Retina (tissue), 1 donor: ENCODE measurements at regions not wholly inside any gene's neighbourhood (a gene's known extent, or its start where the extent isn't known, plus 50 kb on each side); places are given as distances from the start of the nearest gene placed in this dataset.

Source experiments
- DNase-seq: peaks from one replicate; pipeline ENCODE4 v3.0.0-alpha.2; 2016

GRCh38 chr4:123896446-123897071 lies 500.0 kb downstream of the SPRY1 start:
- DNase-seq: no peak

GRCh38 chr4:123898946-123899666 lies 502.5 kb downstream of the SPRY1 start:
- DNase-seq: no peak

- DNase-seq: no peak
Observed at GRCh38 chr4:123904882-123905281, 508.3 kb downstream of the SPRY1 start.

- no peak for DNase-seq
Observed at GRCh38 chr4:123913598-123913997, 517.0 kb downstream of the SPRY1 start.

GRCh38 chr4:123916821-123917220 lies 520.2 kb downstream of the SPRY1 start:
- DNase-seq: no peak

DNA sequence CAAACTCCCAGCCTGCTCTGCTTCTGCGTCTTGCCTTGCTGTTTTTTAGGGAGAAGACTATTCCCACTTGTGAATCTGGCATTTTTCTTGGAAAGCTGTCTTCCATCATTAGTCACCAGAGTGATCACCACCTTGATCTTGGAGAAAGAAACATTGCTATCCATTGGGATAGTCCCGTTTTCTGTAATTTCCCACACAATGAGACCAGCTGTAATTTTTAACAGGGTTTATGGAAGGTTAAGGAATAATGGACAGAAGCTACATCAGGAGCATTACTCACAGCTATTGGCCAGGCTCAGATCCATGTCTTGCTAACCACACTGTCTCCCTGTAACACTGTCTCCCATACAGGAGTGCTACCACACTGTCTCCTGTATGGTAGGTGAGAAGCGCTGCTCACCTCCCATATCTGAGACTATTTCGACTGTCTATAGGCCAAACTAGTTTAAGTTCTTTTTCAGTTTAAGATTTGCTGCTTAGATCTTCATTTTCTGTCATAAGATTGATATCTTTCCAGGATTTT lies 523.0 kb downstream of the SPRY1 start:
- DNase-seq: no peak

- no peak for DNase-seq
Observed at GRCh38 chr4:123921339-123921738, 524.7 kb downstream of the SPRY1 start.

DNA sequence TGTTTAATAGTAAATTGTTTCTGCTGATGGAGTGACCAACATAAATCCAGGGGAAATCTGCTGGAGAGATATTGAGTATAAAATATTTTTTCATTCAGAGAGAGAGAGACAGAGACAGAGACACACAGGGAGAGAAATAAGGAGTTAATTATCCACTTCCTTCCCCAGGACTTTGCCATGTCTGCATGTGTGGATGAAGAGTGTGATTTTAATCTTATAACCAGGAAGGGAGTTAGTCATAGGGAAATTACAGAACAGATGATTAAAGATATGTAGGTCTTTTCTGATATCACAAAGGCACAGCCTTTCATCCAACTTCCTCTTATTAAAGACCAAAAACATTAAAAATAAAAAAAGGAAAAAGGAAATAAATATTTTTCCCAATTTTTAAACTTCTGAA lies 526.3 kb downstream of the SPRY1 start:
- no peak for DNase-seq

DNA sequence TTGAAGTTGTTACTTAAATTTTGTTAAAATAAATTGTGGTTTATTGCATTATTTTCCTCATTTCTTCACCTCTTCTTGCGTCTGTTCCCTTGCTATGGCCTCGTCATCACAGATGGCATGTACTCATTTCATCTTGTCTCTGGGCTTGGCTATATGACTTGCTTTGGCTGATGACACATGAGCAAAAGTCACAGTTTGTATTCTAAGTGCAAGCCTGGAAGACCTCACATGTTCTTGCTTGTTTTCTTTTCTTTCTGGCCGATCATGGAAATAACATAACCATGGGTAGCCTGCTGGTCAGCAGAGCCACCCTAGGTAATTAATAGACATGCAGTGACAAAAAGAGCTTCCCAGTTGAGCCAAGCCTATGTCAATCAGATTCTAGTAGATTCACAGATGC lies 527.9 kb downstream of the SPRY1 start:
- no peak for DNase-seq

GRCh38 chr4:123929565-123929964 lies 533.0 kb downstream of the SPRY1 start:
- no peak for DNase-seq

DNA sequence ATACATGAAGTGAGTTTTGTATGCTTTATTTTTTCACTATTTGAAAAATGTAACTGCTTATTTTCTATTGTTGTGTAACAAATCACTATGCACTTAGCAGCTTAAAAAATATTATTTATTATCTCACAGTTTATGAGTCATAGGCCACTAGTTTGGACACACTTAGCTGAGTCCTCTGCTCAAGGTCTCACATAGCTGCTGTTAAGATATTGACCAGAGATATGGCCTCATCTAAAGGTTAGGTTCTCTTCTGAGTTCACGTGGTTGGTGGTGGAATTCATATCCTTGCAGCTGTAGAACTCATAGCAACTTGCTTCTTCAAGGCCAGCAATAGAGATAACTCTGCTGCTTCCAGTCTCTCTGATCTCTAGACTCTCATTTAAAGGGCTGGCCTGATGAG lies 534.4 kb downstream of the SPRY1 start:
- no peak for DNase-seq

DNA sequence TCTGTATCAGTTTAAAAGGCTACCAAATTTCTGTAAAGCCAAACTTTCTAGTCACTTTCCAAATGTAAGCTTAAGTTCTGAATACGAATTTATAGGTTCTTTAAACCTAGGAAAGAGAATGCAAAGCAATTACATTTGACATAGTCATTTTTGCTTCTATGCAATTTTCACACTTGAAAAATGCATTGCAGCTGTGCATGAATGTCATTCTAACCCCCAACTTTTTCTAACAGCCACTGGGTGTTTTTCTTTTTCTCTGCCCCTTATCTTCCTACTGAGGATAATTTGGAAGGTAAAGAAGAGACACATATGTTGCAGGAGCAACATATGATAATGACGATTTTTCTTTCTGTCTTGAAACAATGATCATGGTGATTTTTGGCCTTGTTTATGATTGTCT lies 537.5 kb downstream of the SPRY1 start:
- DNase-seq: no peak

DNA sequence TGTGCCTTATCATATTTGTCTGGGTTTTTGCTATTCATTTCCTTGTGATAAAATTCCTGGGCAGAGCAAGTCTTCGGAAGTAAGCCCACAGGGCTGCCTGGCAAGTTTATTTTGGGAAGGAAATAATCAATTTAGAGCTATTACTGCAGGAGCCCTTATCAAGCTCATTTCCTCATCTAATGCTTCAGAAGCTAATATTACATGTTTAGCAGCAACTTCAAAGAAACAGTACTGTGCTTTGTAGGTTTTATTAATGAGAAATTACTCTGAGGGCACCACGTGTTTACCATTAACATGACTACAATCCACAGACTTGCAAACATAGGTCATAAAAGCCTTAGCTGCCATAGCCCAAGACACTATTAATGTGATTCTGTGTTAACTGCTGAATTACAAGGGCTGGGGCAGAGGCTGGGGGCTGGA lies 540.0 kb downstream of the SPRY1 start:
- DNase-seq: no peak

- no peak for DNase-seq
Observed at GRCh38 chr4:123937581-123937980, 541.0 kb downstream of the SPRY1 start.

DNA sequence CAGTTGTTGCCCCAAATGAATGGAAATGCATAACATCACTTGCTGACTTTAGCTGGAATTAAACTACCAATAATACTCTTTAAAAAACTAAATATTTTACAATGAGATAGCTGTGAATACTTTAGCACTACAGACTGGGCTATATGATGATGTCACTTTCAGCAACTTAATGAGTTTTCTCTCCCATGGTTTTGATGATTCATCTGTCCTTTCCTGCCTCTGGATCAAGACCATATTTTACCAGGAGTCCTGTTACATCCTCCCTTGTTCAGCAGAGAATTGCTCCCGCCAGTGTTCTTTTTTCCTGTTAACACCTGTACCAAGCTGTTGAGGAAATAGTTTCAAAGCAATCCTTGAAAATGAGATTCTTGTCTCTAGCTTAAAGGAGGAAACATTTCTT lies 543.0 kb downstream of the SPRY1 start:
- DNase-seq: no peak

- no peak for DNase-seq
Observed at GRCh38 chr4:123940604-123941003, 544.0 kb downstream of the SPRY1 start.

GRCh38 chr4:123941306-123941705 lies 544.7 kb downstream of the SPRY1 start:
- no peak for DNase-seq

DNA sequence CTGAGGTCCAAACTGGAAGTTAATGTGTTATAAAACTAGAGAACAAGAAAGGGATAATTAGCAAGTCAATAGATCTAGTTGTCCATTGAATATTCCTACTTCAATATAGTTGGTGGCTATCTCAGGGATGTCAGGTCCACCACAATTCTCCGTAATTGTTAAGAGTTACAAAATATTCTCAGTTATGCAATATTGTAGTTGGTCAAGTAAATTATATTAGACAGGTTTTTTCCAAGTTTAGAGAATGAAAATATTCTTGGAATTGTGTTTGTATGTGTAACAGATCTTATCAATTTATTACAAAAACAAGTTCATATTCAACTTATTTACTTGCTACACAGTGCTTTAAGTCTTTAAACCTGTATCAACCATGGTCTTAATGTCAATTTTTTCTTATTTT lies 547.4 kb downstream of the SPRY1 start:
- DNase-seq: no peak

- DNase-seq: no peak
Observed at GRCh38 chr4:123945301-123945700, 548.7 kb downstream of the SPRY1 start.

DNA sequence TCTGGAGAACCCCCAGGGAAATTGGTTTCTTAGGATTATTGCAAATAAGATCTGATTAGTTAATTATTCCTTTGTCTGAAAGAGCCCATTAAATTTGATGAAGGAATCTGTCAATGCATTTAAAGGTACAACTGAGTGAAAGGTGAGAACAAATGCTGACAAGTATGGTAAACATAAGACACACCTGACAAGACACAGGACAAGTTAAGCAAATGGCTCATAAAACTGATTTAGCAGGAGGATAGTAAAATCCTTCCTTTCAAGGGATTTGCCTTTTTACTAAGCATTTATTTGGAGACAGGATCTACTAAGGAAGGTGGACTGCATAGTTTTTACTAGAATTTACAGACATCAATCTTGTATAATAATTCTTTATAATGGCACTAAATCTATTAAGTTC lies 553.9 kb downstream of the SPRY1 start:
- DNase-seq: no peak

DNA sequence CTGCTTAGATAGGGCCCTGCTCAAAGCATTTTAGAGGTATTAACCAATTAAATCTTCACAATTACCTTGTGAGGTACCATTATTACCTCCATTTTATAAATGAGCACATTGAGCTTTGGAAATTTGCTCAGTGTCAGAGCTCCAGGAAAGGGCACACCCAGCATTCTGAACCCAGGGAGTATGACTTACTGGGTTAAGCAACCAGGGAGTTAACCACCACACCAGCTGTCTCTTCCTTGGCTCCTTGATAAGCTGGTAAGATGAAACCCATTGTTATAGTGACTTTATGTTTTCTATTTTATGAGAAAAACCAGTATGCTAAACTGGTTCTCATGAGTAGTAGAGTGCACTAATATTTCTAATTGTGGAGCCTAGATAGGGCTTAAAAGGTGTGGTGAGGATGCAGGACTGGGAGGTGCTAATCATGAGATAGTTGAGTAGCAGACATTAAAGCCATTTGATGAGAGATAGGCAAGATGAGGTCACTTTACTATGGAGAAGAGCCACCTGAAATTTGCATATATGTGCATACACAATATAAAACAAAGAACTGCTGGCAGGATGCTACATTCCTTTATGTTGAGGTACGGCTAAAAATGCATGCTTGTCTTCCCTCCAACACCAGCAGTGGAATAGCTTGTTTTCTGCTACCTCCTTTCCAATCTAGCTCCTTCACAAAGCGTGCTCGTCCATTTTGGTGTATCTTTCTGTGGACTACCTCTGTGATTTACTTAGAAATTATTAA lies 556.1 kb downstream of the SPRY1 start:
- DNase-seq: no peak

DNA sequence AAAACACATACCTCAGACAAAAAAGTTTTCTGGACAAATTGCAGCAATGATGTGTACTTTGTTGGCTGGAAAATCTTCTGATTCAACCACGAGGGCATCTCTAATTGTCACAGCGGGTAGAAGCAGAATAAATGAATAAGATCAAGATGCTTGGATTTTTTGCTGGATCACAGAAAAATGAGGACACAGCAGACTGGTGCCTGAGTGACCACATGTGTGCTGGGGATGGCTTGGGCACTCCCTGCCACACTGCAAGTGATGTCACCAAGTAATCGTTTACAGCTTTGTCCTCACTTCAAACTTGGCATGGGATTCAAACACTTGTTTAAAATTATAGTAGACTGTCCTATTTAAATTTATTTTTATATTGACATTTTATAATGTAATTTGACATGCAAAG lies 557.0 kb downstream of the SPRY1 start:
- no peak for DNase-seq

- DNase-seq: no peak
Observed at GRCh38 chr4:123954220-123954619, 557.6 kb downstream of the SPRY1 start.
